GM12878 (cell line): ENCODE measurements at regions not wholly inside any gene's neighbourhood (a gene's known extent, or its start where the extent isn't known, plus 50 kb on each side); places are given as distances from the start of the nearest gene placed in this dataset.

Source experiments
- ATAC-seq: fragments of 200-7000 bp; cut with Tn5 transposase; 3 replicates; pipeline ENCODE4 v1.9.1; 2020; ENCODE audit warnings: mild to moderate bottlenecking, moderate library complexity
- BruUV-seq: library from RNA; stranded (reverse); fragments of 400-500 nt; replicated peaks from 2 replicates; lab custom pipeline; 2021; lab: Mats Ljungman, UMichigan
- CTCF ChIA-PET: fragments of 300-600 bp; sonication (Branson Sonifier 250); formaldehyde crosslinking; extraction: SDS; loops from one replicate; lab custom pipeline; 2021; ENCODE audit warnings: inconsistent platforms; lab: Yijun Ruan, JAX
- POLR2A ChIA-PET: fragments of 350-600 bp; formaldehyde crosslinking; extraction: SDS; loops from one replicate; lab custom pipeline; 2021; ENCODE audit warnings: inconsistent platforms; lab: Charles Lee
- RAD21 ChIA-PET: fragments of 300-600 bp; sonication (Branson Sonifier 250); formaldehyde crosslinking; loops from one replicate; lab custom pipeline; 2023; ENCODE audit warnings: antibody characterized with exemption; ENCODE audit not compliant: unreplicated experiment; lab: Charles Lee
- SMC1A ChIA-PET: fragments of 300-600 bp; sonication (Branson Sonifier 250); formaldehyde crosslinking; loops from one replicate; lab custom pipeline; 2023; ENCODE audit not compliant: unreplicated experiment, uncharacterized antibody; lab: Charles Lee
- DNase-seq: peaks from one replicate; pipeline ENCODE4 v3.0.0-alpha.2; 2011; ENCODE audit warnings: low read depth, low spot score
- FAIRE-seq: peaks from 3 replicates; lab custom pipeline; 2011; peaks lifted over from hg19 to GRCh38; lab: Jason Lieb, UNC
- H2AFZ ChIP-seq: 2 replicates; pipeline ENCODE4 v1.6.0; 2011; ENCODE audit warnings: low read depth, low read length, control low read depth; ENCODE audit not compliant: control insufficient read depth
- H3K27ac ChIP-seq: 2 replicates; pipeline ENCODE4 v1.5.1; 2011; ENCODE audit warnings: control low read depth; ENCODE audit not compliant: control insufficient read depth, insufficient read depth
- H3K27me3 ChIP-seq, 2 experiments: replicated peaks in 1 of 2; 2 replicates each; pipeline versions ENCODE4 v1.6.0 to v1.6.1; 2011; ENCODE audit warnings: low read length in 1 of 2; ENCODE audit not compliant: control insufficient read depth in 2 of 2, insufficient read depth in 2 of 2
- H3K36me3 ChIP-seq, 2 experiments: 2 replicates each; pipeline ENCODE4 v1.5.1; 2011; ENCODE audit warnings: low read length in 1 of 2; ENCODE audit not compliant: control insufficient read depth in 2 of 2, insufficient read depth in 2 of 2
- H3K4me1 ChIP-seq: 2 replicates; pipeline ENCODE4 v1.6.1; 2011; ENCODE audit warnings: mild to moderate bottlenecking, low read length, moderate library complexity, mixed read lengths; ENCODE audit not compliant: control insufficient read depth, insufficient read depth
- H3K4me2 ChIP-seq: 2 replicates; pipeline ENCODE4 v1.6.0; 2011; ENCODE audit warnings: control low read depth; ENCODE audit not compliant: control insufficient read depth, insufficient read depth
- H3K4me3 ChIP-seq: fragments of 200-600 bp; sonication (generic); 2 replicates; pipeline ENCODE4 v1.5.1; 2016
- H3K79me2 ChIP-seq: 2 replicates; pipeline ENCODE4 v1.6.0; 2011; ENCODE audit warnings: low read length; ENCODE audit not compliant: control insufficient read depth, insufficient read depth
- H3K9ac ChIP-seq: 2 replicates; pipeline ENCODE4 v1.8.0; 2011; ENCODE audit warnings: low read length, control low read depth, mixed read lengths; ENCODE audit not compliant: control insufficient read depth, insufficient read depth
- H3K9me3 ChIP-seq: replicated peaks from 3 replicates; pipeline ENCODE4 v1.5.1; 2011; ENCODE audit warnings: mild to moderate bottlenecking, low read length; ENCODE audit not compliant: control insufficient read depth, insufficient read depth
- H4K20me1 ChIP-seq: 2 replicates; pipeline ENCODE4 v1.6.0; 2011; ENCODE audit not compliant: control insufficient read depth, insufficient read depth
- BHLHE40 ChIP-seq, 2 experiments: fragments of 450-650 bp in 1 of 2; IDR thresholded peaks; 2 replicates each; pipeline ENCODE4 v1.6.1; 2011 to 2017; ENCODE audit warnings: low read depth in 2 of 2, borderline replicate concordance in 1 of 2, improper control_type of control experiment in 1 of 2, low read length in 1 of 2, mild to moderate bottlenecking in 1 of 2
- BRCA1 ChIP-seq: IDR thresholded peaks from 2 replicates; pipeline ENCODE4 v1.6.1; 2011; ENCODE audit warnings: low read depth, low read length, improper control_type of control experiment
- ESRRA ChIP-seq: IDR thresholded peaks from 2 replicates; pipeline ENCODE4 v1.6.1; 2012; ENCODE audit warnings: mild to moderate bottlenecking, low read length, improper control_type of control experiment
- FOXM1 ChIP-seq: IDR thresholded peaks from 2 replicates; pipeline ENCODE4 v1.6.1; 2012; ENCODE audit warnings: low read depth, mild to moderate bottlenecking, inconsistent platforms, low read length, moderate library complexity
- MEF2B ChIP-seq: fragments of 450-650 bp; IDR thresholded peaks from 2 replicates; pipeline ENCODE4 v1.6.1; 2018; ENCODE audit warnings: mild to moderate bottlenecking, moderate library complexity; ENCODE audit not compliant: partially characterized antibody, poor library complexity, severe bottlenecking
- POU2F2 ChIP-seq: IDR thresholded peaks from 3 replicates; pipeline ENCODE4 v1.6.1; 2011; ENCODE audit warnings: low read depth, mild to moderate bottlenecking, low read length, borderline replicate concordance
- SREBF1 ChIP-seq: IDR thresholded peaks from 2 replicates; pipeline ENCODE4 v1.6.1; 2012; ENCODE audit warnings: mild to moderate bottlenecking, low read length
- SREBF2 ChIP-seq: IDR thresholded peaks from 2 replicates; pipeline ENCODE4 v1.6.1; 2012; ENCODE audit warnings: mild to moderate bottlenecking, low read length
- SUPT20H ChIP-seq: IDR thresholded peaks from 2 replicates; pipeline ENCODE4 v1.6.1; 2011; ENCODE audit warnings: low read depth, mild to moderate bottlenecking, low read length, moderate library complexity, borderline replicate concordance; ENCODE audit not compliant: control insufficient read depth
- SUZ12 ChIP-seq: fragments of 200-600 bp; sonication (generic); IDR thresholded peaks from one replicate; pipeline ENCODE4 v1.6.1; 2018; ENCODE audit warnings: antibody characterized with exemption, mild to moderate bottlenecking; ENCODE audit not compliant: unreplicated experiment
- WRNIP1 ChIP-seq: IDR thresholded peaks from 2 replicates; pipeline ENCODE4 v1.6.1; 2011; ENCODE audit warnings: low read depth, low read length, improper control_type of control experiment, borderline replicate concordance
- WGBS: methylation state at CpG from one replicate; pipeline ENCODE4 v1.1.6; 2016; ENCODE audit warnings: low lambda C conversion rate; ENCODE audit not compliant: insufficient replicate concordance, insufficient coverage; ENCODE audit errors: missing lambda C conversion rate; 5-methylcytosine and 5-hydroxymethylcytosine counted together
- in situ Hi-C: fragments of 300-500 bp; cut with MboI; formaldehyde crosslinking; loops from 9 replicates; pipeline ENCODE4 v1.14.3; 2018; ENCODE audit warnings: mixed read lengths
- intact Hi-C: fragments of 100-400 bp; cut with micrococcal nuclease; formaldehyde crosslinking; loops from one replicate; pipeline ENCODE4 v1.14.2; 2022; ENCODE audit not compliant: unreplicated experiment
- TF ChIP-seq, protein P1 (sequence below): IDR thresholded peaks from 2 replicates; pipeline ENCODE4 v1.6.1; 2011; ENCODE audit warnings: mild to moderate bottlenecking, low read depth, low read length, moderate library complexity; ENCODE audit not compliant: insufficient replicate concordance
- TF ChIP-seq, protein P2 (sequence below): IDR thresholded peaks from 2 replicates; pipeline ENCODE4 v1.6.1; 2012; ENCODE audit warnings: low read depth, low read length, improper control_type of control experiment
- TF ChIP-seq, protein P3 (sequence below): fragments of 450-650 bp; IDR thresholded peaks from 2 replicates; pipeline ENCODE4 v1.6.1; 2017; ENCODE audit warnings: mild to moderate bottlenecking, moderate library complexity

DNA sequence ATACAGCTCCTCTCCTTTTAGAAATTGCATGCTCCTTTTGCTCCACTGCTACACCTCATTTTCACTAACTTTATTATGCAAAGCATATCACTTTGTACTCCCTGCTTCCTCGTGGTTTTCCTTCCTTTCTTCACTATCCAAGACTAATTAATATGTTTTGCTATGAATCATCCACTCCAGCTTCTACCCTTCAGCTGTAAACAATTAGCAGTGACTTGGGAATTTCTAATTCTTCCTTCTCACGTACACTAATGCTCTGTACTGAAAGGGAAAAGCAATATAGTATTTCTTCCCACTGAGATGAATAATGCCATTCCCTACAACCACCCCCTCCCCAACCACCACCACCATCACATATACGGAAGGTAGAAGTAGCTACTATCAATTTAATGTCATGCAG lies 1917.0 kb downstream of the MRPL39 start (continued):
- TF ChIP-seq, protein P1, sequence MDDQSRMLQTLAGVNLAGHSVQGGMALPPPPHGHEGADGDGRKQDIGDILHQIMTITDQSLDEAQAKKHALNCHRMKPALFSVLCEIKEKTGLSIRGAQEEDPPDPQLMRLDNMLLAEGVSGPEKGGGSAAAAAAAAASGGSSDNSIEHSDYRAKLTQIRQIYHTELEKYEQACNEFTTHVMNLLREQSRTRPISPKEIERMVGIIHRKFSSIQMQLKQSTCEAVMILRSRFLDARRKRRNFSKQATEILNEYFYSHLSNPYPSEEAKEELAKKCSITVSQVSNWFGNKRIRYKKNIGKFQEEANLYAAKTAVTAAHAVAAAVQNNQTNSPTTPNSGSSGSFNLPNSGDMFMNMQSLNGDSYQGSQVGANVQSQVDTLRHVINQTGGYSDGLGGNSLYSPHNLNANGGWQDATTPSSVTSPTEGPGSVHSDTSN, result no peak
- no peak for TF ChIP-seq ESRRA

DNA sequence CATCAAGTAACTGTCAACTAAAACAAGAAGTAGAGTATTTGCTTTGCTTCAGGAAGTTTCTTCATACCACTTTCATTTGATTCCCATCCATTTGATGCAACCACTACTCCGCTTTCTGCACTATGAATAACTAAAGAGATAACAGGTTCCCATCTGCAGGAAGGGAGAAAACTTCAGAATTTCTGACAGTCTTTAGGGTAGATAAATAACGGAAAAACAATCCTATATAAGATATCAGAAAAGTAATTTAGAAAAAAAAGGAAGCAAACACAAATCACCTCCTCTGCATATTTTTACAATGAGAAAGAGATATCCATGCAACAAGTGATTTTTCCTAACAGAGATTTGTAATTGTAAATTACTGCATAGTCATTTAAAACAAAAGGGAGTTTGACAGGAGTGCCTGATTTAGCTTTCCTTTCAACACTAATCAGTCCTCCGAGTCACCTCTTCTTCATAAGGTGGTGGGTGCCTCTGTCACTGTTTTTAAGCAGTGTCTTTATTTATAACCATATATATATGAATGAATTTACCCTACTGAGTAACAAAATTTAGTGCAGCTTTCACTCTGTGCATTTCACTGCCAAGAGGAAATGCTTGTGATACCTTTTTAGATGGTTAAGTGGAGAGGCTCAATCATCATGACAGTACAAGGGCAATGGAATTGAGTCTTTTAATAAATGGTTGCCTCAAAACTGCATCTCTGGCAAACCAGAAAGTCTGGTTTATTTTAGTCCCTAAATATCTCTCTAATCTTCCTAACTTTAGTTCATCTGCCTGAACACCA lies 1920.4 kb downstream of the MRPL39 start:
- Histone ChIP-seq H3K4me1 (no peaks in the 10 kb centered on the region), H3K79me2 (no peaks in the 10 kb centered on the region), H3K9me3 (no peaks in the 10 kb centered on the region), H3K36me3 (no peaks in the 10 kb centered on the region), H3K9ac (no peak overlapping the region), H3K27me3 (no peaks in the 10 kb centered on the region), H3K4me2 (no peak overlapping the region), H2AFZ (no peak overlapping the region), H4K20me1 (no peaks in the 10 kb centered on the region), H3K27ac (no peak overlapping the region), H3K4me3 (no peak overlapping the region)
- ChIA-PET CTCF (no interaction called here), POLR2A (no interaction called here), SMC1A (no interaction called here), RAD21 (no interaction called here)
- BruUV-seq, result no TSS peak
- WGBS, result 13% methylated on average over 3 of the region's 3 CpGs
- FAIRE-seq (no peak), ATAC-seq (no peak), DNase-seq (no peak)
- in situ Hi-C loops (no loop called here), intact Hi-C loops (no loop called here)
- TF ChIP-seq, protein P1, result no peak
- no peak for TF ChIP-seq WRNIP1
- no peak for TF ChIP-seq POU2F2
- TF ChIP-seq BRCA1, result no peak
- TF ChIP-seq SREBF2, result no peak
- TF ChIP-seq, protein P2, sequence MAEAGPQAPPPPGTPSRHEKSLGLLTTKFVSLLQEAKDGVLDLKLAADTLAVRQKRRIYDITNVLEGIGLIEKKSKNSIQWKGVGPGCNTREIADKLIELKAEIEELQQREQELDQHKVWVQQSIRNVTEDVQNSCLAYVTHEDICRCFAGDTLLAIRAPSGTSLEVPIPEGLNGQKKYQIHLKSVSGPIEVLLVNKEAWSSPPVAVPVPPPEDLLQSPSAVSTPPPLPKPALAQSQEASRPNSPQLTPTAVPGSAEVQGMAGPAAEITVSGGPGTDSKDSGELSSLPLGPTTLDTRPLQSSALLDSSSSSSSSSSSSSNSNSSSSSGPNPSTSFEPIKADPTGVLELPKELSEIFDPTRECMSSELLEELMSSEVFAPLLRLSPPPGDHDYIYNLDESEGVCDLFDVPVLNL, result no peak
- no peak for TF ChIP-seq SUPT20H
- no peak for TF ChIP-seq SUZ12
- TF ChIP-seq BHLHE40 (IDR thresholded peaks at IDR 0.05; ENCODE audit: borderline replicate concordance in 1 of 2, low read depth in 2 of 2, low read length in 1 of 2), result no peak
- TF ChIP-seq SREBF1, result no peak
- TF ChIP-seq, protein P3, sequence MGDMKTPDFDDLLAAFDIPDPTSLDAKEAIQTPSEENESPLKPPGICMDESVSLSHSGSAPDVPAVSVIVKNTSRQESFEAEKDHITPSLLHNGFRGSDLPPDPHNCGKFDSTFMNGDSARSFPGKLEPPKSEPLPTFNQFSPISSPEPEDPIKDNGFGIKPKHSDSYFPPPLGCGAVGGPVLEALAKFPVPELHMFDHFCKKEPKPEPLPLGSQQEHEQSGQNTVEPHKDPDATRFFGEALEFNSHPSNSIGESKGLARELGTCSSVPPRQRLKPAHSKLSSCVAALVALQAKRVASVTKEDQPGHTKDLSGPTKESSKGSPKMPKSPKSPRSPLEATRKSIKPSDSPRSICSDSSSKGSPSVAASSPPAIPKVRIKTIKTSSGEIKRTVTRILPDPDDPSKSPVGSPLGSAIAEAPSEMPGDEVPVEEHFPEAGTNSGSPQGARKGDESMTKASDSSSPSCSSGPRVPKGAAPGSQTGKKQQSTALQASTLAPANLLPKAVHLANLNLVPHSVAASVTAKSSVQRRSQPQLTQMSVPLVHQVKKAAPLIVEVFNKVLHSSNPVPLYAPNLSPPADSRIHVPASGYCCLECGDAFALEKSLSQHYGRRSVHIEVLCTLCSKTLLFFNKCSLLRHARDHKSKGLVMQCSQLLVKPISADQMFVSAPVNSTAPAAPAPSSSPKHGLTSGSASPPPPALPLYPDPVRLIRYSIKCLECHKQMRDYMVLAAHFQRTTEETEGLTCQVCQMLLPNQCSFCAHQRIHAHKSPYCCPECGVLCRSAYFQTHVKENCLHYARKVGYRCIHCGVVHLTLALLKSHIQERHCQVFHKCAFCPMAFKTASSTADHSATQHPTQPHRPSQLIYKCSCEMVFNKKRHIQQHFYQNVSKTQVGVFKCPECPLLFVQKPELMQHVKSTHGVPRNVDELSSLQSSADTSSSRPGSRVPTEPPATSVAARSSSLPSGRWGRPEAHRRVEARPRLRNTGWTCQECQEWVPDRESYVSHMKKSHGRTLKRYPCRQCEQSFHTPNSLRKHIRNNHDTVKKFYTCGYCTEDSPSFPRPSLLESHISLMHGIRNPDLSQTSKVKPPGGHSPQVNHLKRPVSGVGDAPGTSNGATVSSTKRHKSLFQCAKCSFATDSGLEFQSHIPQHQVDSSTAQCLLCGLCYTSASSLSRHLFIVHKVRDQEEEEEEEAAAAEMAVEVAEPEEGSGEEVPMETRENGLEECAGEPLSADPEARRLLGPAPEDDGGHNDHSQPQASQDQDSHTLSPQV, result no peak
- TF ChIP-seq MEF2B, result no peak
- TF ChIP-seq FOXM1, result no peak
